ENCODE measurements at regions not wholly inside any gene's neighbourhood (a gene's known extent, or its start where the extent isn't known, plus 50 kb on each side); places are given as distances from the start of the nearest gene placed in this dataset.

GRCh38 chr21:18602711-18603110 is 199.1 kb upstream of the TMPRSS15 start:
- Histone ChIP-seq H3K36me3 (ENCODE audit: insufficient read depth) (no peaks in the 10 kb centered on the region), H3K4me1 (ENCODE audit: insufficient read depth) (no peaks in the 10 kb centered on the region), H3K4me3 (ENCODE audit: low read depth, low read length) (no peak overlapping the region), H3K27ac (ENCODE audit: low read depth) (no peak overlapping the region)
- WGBS: 66% methylated on average over 3 of the region's 3 CpGs
- no peak for DNase-seq (ENCODE audit: extremely low spot score)

DNA sequence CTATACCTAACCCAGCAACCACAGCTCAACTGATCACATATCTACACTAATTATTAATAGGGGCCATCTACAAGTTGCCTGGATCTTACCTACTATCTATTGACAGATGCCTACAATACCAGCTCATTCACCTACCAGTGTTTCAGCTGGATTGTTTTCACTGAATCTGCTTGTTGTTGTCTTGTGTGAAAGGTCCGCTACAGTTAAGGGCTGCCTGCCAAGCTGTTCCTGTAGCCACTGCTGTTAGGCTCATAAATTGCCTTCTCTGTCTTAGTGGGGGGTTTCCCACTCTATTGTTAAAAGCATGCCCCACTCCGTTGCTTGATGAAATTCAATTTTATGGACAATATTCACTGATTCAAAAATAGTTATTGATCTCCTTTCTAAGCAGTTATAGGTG is 199.7 kb upstream of the TMPRSS15 start:
- Histone ChIP-seq H3K36me3 (ENCODE audit: insufficient read depth) (no peaks in the 10 kb centered on the region), H3K27ac (ENCODE audit: low read depth) (no peak overlapping the region), H3K4me3 (ENCODE audit: low read depth, low read length) (no peak overlapping the region), H3K4me1 (ENCODE audit: insufficient read depth) (no peaks in the 10 kb centered on the region)
- WGBS: 35% methylated on average over 2 of the region's 2 CpGs
- DNase-seq (ENCODE audit: extremely low spot score): no peak

DNA sequence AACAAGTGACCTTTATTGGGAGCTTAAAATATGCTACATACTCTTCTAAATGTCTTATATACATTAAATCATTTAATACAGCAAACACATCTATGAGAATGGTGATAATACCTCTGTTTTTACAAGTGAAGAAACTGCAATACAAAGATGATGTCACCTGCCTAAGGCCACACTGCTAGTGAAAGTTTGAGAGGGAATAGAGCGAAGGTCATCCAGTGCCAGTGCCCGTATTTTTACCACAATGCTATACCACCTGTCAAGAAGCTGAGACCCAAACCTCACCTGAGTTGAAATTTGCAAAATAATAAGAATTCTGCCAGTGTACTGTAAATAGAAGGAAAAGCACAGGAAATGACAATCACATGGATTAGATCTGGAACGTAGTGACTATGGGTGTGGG is 200.4 kb upstream of the TMPRSS15 start:
- Histone ChIP-seq H3K36me3 (ENCODE audit: insufficient read depth) (no peaks in the 10 kb centered on the region), H3K27ac (ENCODE audit: low read depth) (no peak overlapping the region), H3K4me1 (ENCODE audit: insufficient read depth) (no peaks in the 10 kb centered on the region), H3K4me3 (ENCODE audit: low read depth, low read length) (no peak overlapping the region)
- 69% methylated on average over 3 of the region's 3 CpGs for WGBS
- DNase-seq (ENCODE audit: extremely low spot score): no peak

- WGBS: 41% methylated on average over 1 of the region's 1 CpG
- no peak for DNase-seq (ENCODE audit: extremely low spot score)
- no peaks in the 10 kb centered on the region for H3K4me1 ChIP-seq (ENCODE audit: insufficient read depth)
- H3K4me3 ChIP-seq (ENCODE audit: low read depth, low read length): no peak overlapping the region
- H3K36me3 ChIP-seq (ENCODE audit: insufficient read depth): no peaks in the 10 kb centered on the region
- H3K27ac ChIP-seq (ENCODE audit: low read depth): no peak overlapping the region
Measured at GRCh38 chr21:18608226-18608625, 204.6 kb upstream of the TMPRSS15 start.

GRCh38 chr21:18614303-18614702 is 210.7 kb upstream of the TMPRSS15 start:
- 86% methylated on average over 3 of the region's 3 CpGs for WGBS

DNA sequence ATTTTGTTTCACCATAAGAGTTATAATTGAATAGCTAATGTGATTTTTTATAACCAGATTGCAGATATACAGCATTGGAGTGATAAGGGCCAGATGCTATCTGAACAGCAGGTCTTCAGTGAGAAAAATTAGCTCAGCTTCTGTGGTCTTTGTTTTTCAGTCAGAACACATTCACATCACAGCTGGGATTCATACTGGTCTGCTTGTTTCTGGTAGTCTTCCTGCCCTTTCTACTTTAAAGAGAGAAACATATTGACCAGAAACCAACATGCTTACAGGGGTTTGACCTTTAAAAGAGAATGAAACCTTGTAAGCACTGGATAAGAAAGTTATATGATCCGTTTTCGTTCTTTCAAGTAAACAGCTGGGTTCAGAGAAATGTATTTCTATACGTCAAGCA is 213.7 kb upstream of the TMPRSS15 start:
- Histone ChIP-seq H3K27ac (ENCODE audit: low read depth) (no peak overlapping the region), H3K4me3 (ENCODE audit: low read depth, low read length) (no peak overlapping the region), H3K4me1 (ENCODE audit: insufficient read depth) (no peaks in the 10 kb centered on the region), H3K36me3 (ENCODE audit: insufficient read depth) (no peaks in the 10 kb centered on the region)
- DNase-seq (ENCODE audit: extremely low spot score): no peak
- 38% methylated on average over 3 of the region's 3 CpGs for WGBS

More at GRCh38 chr21:18614303-18614702, 210.7 kb upstream of the TMPRSS15 start:
- Histone ChIP-seq H3K4me1 (ENCODE audit: insufficient read depth) (no peaks in the 10 kb centered on the region), H3K36me3 (ENCODE audit: insufficient read depth) (no peaks in the 10 kb centered on the region), H3K27ac (ENCODE audit: low read depth) (no peak overlapping the region), H3K4me3 (ENCODE audit: low read depth, low read length) (no peak overlapping the region)
- no peak for DNase-seq (ENCODE audit: extremely low spot score)

GRCh38 chr21:18620436-18620835 is 216.9 kb upstream of the TMPRSS15 start:
- Histone ChIP-seq H3K4me3 (ENCODE audit: low read depth, low read length) (no peak overlapping the region), H3K27ac (ENCODE audit: low read depth) (no peak overlapping the region), H3K4me1 (ENCODE audit: insufficient read depth) (no peaks in the 10 kb centered on the region), H3K36me3 (ENCODE audit: insufficient read depth) (no peaks in the 10 kb centered on the region)
- 53% methylated on average over 4 of the region's 4 CpGs for WGBS
- DNase-seq (ENCODE audit: extremely low spot score): no peak

DNA sequence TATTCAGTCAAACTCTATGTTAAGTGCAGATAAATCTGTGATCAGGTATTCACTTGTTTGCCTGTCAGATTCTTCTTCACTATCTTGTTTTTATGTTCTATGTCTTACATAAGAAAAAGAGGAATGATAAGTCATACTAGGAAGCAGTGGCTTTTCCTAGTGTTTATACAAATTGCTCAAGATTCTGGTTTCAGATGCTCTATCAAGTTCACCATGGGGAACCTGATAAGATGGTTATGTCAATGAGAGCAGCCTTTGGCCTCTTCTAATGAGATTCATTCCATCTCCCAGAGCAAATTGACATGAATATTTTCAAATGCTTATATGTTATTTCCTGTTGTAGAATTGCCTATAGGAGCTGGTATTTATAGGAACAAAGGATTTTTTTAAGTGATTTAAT is 218.8 kb upstream of the TMPRSS15 start:
- Histone ChIP-seq H3K27ac (ENCODE audit: low read depth) (no peak overlapping the region), H3K4me1 (ENCODE audit: insufficient read depth) (no peaks in the 10 kb centered on the region), H3K4me3 (ENCODE audit: low read depth, low read length) (no peak overlapping the region), H3K36me3 (ENCODE audit: insufficient read depth) (no peaks in the 10 kb centered on the region)
- no peak for DNase-seq (ENCODE audit: extremely low spot score)

GRCh38 chr21:18630446-18630845 is 226.9 kb upstream of the TMPRSS15 start:
- Histone ChIP-seq H3K27ac (ENCODE audit: low read depth) (no peak overlapping the region), H3K36me3 (ENCODE audit: insufficient read depth) (no peaks in the 10 kb centered on the region), H3K4me1 (ENCODE audit: insufficient read depth) (no peaks in the 10 kb centered on the region), H3K4me3 (ENCODE audit: low read depth, low read length) (no peak overlapping the region)
- 92% methylated on average over 2 of the region's 2 CpGs for WGBS
- no peak for DNase-seq (ENCODE audit: extremely low spot score)

DNA sequence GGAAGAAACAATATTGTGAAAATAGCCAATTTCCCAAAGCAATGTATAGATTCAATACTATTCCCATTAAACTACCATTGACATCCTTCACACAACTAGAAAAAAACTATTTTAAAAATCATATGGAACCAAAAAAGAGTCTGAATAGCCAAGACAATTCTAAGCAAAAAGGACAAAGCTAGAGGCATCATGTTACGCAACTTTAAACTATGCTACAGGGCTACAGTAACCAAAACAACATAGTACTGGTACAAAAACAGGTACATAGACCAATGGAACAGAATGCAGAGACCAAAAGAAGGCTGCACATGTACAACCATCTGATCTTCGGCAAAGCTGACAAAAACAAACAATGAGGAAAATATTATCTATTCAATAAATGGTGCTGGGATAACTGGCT is 233.3 kb upstream of the TMPRSS15 start:
- Histone ChIP-seq H3K36me3 (ENCODE audit: insufficient read depth) (no peaks in the 10 kb centered on the region), H3K4me1 (ENCODE audit: insufficient read depth) (no peaks in the 10 kb centered on the region), H3K27ac (ENCODE audit: low read depth) (no peak overlapping the region), H3K4me3 (ENCODE audit: low read depth, low read length) (no peak overlapping the region)
- DNase-seq (ENCODE audit: extremely low spot score): no peak
- 90% methylated on average over 2 of the region's 2 CpGs for WGBS

DNA sequence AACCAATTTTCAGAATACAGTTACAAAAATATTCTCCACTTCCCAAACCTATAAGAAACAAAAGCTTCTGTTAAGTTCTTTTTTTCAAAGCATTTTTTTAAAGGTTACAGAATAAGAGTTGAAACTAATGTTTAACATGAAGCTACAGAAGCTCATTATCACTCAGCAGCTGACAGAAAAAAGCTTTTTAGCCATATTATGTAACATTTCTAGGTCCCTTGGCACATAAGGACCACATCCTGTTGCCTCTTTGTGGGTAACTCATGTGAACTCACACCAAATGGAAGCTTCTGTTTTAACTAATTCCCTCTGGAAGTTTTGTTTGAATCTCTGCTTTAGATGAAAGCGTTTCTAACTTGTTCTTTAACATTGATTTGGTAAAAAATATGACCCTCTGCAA is 242.5 kb upstream of the TMPRSS15 start:
- Histone ChIP-seq H3K36me3 (ENCODE audit: insufficient read depth) (no peaks in the 10 kb centered on the region), H3K4me3 (ENCODE audit: low read depth, low read length) (no peak overlapping the region), H3K27ac (ENCODE audit: low read depth) (no peak overlapping the region), H3K4me1 (ENCODE audit: insufficient read depth) (no peaks in the 10 kb centered on the region)
- WGBS: 68% methylated on average over 1 of the region's 1 CpG
- no peak for DNase-seq (ENCODE audit: extremely low spot score)

GRCh38 chr21:18655931-18656330 is 252.3 kb upstream of the TMPRSS15 start:
- 48% methylated on average over 3 of the region's 3 CpGs for WGBS

GRCh38 chr21:18661842-18662241 is 258.3 kb upstream of the TMPRSS15 start:
- no peak overlapping the region for H3K4me3 ChIP-seq (ENCODE audit: low read depth, low read length)
- 69% methylated on average over 3 of the region's 3 CpGs for WGBS

More at GRCh38 chr21:18655931-18656330, 252.3 kb upstream of the TMPRSS15 start:
- H3K36me3 ChIP-seq (ENCODE audit: insufficient read depth): no peaks in the 10 kb centered on the region
- DNase-seq (ENCODE audit: extremely low spot score): no peak
- no peaks in the 10 kb centered on the region for H3K4me1 ChIP-seq (ENCODE audit: insufficient read depth)
- H3K4me3 ChIP-seq (ENCODE audit: low read depth, low read length): no peak overlapping the region
- H3K27ac ChIP-seq (ENCODE audit: low read depth): no peak overlapping the region

DNA sequence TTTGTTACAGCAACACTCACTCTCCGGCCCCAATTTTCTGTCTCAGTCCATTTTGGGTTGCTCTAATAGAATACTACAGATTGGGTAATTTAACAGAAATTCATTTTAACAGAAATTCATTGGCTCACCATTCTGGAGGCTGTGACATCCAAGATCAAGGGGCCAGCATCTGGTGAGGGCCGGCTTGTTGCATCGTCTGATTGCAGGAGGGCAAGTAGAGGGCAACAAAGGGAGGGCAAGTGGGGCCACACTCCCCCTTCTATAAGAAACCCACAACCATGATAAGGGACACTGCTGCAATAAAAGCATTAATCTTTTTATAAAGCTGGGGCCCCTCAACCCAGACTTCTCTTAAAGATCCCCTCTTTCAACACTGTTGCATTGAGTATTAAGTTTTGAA is 260.1 kb upstream of the TMPRSS15 start:
- H3K4me1 ChIP-seq (ENCODE audit: insufficient read depth): no peaks in the 10 kb centered on the region
- DNase-seq (ENCODE audit: extremely low spot score): no peak
- no peaks in the 10 kb centered on the region for H3K36me3 ChIP-seq (ENCODE audit: insufficient read depth)
- whole genome bisulfite sequencing: 76% methylated on average over 3 of the region's 3 CpGs
- H3K27ac ChIP-seq (ENCODE audit: low read depth): no peak overlapping the region
- no peak overlapping the region for H3K4me3 ChIP-seq (ENCODE audit: low read depth, low read length)

More at GRCh38 chr21:18661842-18662241, 258.3 kb upstream of the TMPRSS15 start:
- H3K36me3 ChIP-seq (ENCODE audit: insufficient read depth): no peaks in the 10 kb centered on the region
- DNase-seq (ENCODE audit: extremely low spot score): no peak
- H3K4me1 ChIP-seq (ENCODE audit: insufficient read depth): no peaks in the 10 kb centered on the region
- no peak overlapping the region for H3K27ac ChIP-seq (ENCODE audit: low read depth)

- Histone ChIP-seq H3K4me3 (ENCODE audit: low read depth, low read length) (no peak overlapping the region), H3K4me1 (ENCODE audit: insufficient read depth) (no peaks in the 10 kb centered on the region), H3K27ac (ENCODE audit: low read depth) (no peak overlapping the region), H3K36me3 (ENCODE audit: insufficient read depth) (no peaks in the 10 kb centered on the region)
- WGBS: 77% methylated on average over 1 of the region's 1 CpG
- DNase-seq (ENCODE audit: extremely low spot score): no peak
Measured at GRCh38 chr21:18666725-18667124, 263.1 kb upstream of the TMPRSS15 start.
